HG03095 (cell line): ENCODE measurements at regions not wholly inside any gene's neighbourhood (a gene's known extent, or its start where the extent isn't known, plus 50 kb on each side); places are given as distances from the start of the nearest gene placed in this dataset.
"Not testable (repeated sequence)": the region's sequence is repeated elsewhere in the genome, so short reads cannot be mapped to it uniquely, and the experiment has no call there.

Source experiments
- ATAC-seq: cut with Tn5 transposase; IDR thresholded peaks from one replicate; pipeline ENCODE4 v1.9.1; 2021; ENCODE audit warnings: moderate library complexity; ENCODE audit not compliant: unreplicated experiment

DNA sequence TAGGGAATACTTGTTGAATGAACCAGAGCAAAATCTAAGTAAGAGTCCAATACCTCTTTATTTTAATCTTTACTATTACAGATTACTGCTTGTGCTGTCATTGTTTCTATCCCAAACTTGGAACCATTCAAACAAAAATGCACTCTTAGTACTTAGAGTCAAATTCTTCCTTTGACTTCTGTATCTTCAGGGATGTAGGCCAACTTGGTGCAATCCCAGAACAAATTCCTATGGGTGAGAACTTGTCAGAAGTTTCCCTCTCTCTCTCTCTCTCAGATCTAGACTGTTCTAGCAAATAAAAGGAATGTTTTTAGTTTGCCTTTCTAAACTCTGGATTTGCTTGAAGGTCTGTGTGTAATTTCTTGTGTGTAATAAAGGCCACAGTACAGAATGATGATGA lies 329.0 kb upstream of the TMTC4 start:
- ATAC-seq = no peak

DNA sequence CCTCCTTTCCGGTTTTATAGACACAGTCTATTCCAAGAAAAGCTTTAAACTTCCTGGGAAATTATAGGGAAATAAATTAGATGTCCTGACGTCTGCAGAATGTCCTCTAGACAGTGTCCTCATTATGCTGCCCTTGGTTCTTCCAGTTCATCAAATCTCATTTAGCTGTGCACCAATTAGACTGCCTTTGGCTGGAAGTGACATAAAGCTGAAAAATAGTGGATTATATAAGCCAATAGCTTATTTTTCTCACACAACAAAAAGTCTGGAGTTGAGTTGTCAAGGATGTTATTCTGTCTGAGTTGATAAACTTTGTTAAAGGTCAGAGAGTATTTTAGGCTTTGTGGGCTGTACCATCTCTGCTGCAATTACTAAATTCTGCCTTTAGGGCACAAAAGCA lies 314.8 kb upstream of the TMTC4 start:
- ATAC-seq = no peak

DNA sequence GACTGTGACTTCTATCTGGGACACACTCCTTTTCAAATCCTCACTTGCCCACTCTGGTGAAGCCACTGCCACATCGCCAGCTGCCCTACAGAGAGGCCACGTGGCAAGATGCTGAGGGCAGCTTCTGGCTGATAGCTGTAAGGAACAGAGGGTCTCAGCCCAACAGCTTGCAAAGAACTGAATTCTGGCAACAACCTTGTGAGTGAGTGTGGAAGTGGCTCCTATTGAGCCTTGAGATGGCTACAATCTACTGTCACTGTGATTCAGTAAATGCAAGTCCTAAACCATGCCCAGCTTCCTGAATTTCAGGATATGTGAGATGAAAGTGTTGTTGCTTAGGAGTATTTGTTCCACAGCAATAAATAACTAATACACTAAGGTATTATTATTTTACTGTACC lies 314.3 kb upstream of the TMTC4 start:
- ATAC-seq = no peak

DNA sequence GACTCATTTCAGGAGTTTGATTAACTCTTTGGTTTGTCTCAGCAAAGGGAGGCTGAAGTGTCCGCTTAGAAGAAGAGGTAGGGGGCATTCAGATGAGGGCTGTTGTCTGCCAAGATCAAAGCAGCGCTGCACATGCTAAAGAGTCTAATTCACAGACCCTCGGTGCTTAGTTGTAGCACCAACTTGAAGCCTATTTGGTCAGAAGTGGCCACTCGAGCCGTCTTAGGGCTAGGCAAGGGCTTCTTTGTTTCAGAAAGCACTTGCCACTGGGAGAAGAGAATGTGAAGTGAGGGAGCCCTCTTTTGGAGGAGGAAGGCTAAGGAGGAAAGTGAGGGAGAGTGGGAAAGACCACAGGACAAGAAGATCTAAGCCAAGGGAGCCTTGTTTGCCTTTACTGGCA lies 313.4 kb upstream of the TMTC4 start:
- no peak for ATAC-seq

DNA sequence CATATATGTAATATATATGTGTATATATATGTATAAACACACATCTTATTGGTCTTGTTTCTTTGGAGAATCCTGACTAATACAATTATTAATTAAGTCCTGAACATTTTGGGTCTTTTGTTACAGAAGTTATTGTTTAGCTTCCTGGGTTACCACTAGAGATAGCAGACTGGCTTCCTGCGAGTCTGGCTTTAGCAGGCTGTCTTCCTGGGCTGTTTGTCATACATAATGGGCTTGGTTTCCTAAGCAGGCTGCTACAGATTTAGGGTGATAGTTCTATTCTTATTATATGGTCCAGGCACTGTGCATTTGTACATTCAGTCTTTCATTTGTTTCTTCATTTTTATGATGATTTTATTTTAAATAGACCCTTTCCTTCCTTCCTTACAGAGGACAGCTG lies 312.0 kb upstream of the TMTC4 start:
- ATAC-seq = no peak

DNA sequence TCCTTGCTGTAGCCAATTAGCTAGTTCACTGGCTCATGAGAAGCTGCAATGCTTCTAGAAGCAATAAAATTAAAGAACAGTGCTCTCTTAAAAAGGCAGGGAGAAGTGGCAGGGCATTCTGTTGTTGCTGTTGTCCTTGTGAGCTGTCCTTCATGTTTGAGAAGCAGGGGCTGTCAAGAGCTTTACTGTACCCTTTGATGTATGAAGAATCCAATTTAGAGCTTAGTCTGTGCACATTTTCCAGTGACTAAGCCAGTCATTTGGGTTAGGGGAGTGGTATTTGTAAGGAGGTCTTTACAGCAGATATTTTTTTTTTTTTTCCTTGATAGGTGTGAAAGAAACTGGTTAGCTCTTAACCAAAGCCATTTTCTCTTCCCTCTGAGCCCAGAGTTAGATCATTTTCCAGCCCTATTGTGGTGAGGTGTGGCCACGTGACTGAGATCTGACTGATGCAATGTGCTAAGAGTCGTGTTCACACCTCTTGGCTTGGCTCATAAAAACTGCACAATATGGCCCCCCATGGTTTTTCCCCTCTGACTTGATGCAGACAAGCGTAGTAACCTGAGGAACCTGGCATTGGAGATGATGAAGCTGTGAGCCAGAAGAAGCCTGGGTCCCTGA lies 309.6 kb upstream of the TMTC4 start:
- ATAC-seq = no peak

DNA sequence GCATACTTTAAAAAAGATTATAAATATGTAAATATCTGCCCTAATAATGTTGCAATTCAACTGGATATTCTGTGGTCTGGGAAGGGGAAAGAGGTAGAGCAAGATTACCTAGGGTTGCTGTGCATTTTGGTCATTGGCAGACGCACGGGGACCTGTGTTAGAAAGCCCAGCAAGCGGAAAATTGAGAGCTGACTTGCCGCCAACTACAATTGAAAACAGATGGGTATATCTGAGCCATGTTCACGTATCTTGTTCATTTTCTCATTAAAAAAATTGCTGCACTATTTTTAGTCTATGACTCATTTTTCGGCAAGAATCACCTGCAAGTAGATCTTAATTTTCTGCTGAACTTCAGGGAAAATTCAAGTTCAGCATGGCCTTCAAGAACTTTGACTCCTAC lies 308.5 kb upstream of the TMTC4 start:
- no peak for ATAC-seq

DNA sequence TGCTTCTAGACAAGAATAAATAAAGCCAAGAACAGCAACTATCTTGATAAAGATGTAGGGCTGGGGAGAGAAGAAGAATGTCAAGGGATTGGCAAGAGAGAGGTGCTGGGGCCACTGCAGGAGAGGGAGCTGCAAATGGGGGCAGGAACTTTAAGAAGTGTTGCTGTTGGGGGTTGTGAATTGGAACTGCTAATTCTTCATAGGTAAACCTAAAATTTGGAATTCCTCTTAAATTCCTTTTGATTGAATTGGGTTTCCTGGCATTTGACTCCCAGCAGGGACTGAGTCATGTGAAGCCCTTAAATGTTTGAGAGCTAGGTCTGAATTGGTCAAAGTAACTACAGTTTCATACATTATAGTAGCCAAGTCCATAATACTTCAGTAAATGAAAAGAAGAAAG lies 305.6 kb upstream of the TMTC4 start:
- ATAC-seq = no peak

DNA sequence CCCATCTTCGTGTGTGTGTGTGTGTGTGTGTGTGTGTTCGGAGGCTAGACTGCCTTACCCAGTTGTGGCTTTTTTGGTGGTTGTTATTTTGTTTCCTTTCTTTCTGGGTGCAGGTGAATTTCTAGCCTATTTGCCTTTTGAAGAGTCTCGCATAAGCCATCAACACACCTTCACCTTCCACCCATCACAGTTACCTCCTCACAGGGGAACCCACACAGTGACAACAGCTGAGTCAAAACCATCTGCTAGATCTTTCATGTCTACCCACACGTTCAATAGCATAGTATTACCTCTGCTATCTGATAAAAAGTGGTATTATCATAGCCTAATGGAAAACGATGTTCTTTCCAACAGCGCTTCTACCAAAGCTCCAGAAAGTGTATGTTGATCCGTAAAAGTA lies 303.2 kb upstream of the TMTC4 start:
- ATAC-seq = no peak

DNA sequence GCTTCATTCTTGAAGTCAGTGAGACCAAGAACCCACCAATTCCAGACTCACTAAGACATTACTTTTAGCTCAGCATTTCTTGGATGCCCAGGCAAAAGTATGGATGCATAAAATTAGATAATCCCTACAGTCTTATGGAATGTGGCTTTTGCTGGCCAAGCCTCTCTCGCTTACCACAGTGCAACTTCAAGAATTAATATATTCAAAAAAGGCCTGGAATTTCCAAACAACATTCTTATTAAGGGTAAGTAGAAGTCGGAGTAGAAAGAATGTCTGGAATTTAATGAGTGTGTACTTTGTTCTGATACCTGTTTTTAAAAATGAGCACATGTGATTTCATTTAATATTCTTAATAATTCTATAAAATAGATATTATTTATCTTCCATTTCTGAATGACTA lies 302.4 kb upstream of the TMTC4 start:
- ATAC-seq = no peak

DNA sequence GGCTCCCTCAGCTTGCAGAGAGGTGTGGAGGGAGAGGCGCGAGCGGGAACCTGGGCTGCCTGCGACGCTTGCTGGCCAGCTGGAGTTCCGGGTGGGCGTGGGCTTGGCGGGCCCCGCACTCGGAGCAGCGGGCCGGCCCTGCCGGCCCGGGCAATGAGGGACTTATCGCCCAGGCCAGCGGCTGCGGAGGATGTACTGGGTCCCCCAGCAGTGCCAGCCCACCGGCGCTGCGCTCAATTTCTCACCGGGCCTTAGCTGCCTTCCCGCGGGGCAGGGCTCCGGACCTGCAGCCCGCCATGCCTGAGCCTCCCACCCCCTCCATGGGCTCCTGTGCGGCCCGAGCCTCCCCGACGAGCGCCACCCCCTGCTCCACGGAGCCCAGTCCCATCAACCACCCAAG lies 301.1 kb upstream of the TMTC4 start:
- not testable (repeated sequence) for ATAC-seq

DNA sequence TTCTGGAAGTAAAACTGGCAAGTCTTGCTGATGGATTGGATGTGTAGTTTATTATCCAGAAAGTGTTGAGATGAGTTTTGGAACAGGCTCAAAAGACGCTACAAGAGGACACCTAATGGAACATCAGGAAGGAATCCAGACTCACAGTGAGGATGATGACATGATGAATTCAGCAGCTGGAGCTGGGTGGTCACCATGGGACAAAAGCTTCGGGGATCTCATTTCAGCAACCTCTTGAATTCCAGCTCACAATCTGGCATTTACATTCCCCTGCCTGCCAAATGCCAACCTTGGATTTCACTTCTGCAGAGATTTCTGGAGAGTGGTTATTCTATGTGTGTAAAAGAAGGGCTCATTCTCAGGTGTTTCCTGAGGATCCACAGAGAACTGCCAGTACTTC lies 288.0 kb upstream of the TMTC4 start:
- no peak for ATAC-seq

DNA sequence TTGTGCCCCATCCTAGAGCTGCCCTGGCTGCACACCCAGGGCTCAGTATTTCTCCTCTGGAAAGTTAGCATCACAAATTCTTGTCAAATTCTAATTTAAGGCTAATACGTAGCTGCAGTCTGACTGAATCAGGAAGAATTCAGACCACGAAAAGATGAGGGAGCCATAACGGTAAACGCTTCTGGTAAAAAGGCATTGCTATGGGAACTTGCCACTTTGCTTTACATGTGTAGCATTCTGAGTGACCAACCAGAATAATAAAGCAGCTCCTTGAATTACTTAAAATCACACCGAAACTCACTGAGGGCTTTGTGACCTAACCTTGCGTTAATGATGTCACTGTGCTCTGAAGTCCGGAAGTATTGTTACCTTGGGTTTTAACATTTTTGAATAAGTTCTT lies 286.6 kb upstream of the TMTC4 start:
- ATAC-seq = no peak

DNA sequence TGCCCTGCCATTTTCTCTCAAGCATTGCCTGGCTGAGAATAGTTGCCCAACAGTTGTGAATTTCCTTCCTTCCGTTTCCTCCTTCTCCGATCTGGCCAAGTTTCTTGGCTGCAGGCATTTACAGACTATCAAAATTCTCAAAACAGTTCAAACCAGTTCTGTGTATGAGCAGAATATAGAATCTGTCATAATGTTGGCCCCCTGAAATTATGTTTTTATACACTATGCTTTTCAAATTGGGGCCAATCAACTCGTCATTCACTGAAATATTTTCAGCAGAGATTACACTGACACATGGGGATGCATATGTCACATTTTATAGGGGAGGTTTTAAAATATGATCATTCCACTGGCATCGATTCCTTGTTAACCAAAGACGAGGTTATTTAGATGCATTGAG lies 284.2 kb upstream of the TMTC4 start:
- no peak for ATAC-seq

DNA sequence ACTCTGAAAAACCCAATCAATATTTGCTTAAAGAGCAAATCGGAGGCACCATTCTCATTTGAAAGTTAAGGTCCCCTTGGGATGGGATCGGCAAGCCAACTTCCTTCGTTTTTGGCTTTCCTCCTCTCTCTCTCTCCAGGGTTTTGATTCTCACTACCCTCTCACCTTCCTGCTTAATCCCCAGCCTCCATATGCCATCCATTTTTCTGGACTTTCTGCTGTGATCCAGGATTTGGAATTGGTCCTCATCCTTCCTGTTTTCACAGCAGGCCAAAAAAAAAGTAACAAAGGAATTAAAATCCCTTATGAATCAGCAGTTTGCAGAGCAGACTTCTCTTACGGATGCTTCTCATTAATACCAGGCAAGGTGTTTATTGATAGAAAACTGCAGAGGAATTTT lies 283.1 kb upstream of the TMTC4 start:
- no peak for ATAC-seq

DNA sequence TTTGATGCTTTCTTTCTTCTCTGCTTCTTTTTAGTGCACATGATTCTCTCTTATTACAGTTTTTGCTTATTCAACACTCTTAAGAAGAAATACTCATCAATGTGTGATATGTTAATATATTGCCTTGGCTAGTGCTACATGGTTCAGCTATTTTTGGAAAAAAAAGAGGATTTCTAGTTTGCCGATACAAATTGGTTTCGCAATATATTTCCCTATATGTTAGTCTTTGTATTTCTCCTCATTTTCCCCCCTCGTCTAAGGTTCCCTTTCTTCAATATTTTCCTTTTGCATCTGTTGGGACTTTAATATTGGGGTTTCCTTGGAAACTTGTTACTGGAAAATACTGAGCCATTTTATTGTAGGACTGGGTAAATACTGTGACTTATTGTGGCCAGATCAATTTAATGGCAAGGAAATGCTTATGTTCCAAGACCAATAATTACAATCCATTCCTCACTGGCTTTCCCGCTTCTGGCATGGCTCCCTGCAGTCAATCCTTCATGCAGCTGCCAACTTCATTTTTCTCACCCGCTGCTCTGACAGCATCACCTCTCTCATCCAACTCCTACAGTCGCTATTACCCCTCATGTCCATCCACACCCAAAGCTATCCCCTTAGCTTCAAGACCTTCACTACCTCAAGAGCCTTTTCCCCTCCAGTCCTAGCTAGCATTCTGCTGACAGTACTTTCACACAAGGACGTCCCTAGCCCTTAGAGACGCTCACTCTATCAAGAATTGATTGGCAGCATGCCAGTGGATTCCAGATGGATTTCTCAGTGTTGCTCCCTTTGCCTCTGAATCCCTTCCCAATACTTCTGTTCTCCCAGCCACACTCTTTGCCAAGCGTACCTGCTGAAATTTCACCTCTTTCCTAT lies 280.1 kb upstream of the TMTC4 start:
- ATAC-seq = no peak

DNA sequence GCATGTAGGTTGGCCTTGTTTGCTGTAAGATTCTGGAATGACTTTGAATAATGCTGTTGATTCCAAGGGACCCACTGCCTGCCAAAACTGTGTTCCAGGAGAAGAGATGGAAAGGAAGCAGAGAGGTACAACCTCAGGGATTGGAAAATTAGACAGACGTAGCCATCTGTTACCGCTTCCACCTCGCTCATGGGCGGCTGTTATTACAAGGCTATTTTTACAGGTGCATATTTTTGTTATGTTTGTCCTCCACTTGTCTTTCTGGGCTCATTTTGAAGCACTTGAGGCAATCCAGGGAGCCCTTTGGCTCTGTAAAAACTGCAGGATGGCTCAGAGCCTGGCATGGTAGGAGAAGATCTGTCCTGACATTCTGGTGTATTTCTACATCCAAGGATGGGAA lies 276.4 kb upstream of the TMTC4 start:
- ATAC-seq = no peak

DNA sequence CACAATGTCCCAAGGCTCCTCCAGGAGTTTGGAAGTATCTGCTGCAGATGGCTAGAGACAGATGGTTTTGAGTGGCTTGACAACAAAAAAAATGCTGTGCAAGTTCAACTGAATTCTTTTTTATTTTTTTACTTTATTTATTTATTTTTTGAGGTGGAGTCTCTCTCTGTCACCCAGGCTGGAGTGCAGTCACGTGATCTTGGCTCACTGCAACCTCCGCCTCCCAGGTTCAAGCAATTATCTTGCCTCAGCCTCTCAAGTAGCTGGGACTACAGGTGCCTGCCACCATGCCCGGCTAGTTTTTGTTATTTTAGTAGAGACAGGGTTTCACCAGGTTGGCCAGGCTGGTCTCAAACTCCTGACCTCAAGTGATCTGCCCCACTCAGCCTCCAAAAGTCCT lies 274.3 kb upstream of the TMTC4 start:
- not testable (repeated sequence) for ATAC-seq

DNA sequence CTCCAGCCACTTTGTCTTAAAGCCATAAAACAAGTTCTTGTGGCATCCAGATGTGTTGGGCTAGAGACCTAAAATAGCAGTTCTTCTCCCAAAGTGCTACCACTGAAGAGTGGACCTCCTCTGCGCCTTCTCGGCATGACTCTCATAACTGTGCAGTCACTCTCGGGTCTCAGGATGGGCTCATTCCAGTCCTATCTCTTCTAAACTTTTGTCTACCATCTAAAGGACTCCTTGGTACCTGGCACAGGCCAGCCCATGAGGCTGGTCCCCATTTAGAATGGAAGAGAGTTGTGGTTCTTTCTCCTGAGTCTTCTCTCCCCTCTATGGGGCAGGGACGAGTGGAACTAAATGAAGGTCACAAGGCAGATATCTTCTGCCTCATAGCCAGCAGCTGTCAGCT lies 272.0 kb upstream of the TMTC4 start:
- ATAC-seq = no peak

DNA sequence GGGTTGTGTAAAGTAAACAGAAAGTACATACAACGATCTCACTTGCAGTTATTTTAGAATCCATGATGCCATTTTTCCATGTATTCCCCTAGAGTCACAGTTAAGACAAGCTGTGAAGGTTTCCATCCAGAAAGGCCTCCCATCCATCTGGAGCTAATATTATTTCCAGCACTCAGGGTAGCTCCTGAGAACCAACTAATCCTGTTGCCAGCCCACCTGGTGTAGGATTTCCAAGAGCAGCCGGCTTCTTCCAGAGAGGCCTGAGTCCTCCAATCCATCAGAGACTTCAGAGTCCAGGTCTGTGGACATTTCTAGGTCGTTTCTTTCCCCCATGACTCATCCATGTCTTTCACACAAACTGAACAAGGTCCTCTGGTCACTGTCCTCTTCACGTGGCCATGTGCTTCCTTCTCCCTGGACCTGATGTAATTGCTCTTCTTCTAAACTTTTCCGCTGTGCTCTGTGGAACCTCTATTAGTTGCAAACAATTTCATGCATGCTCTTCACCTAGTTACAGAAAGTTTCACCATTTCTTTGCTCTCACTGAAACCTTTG lies 270.3 kb upstream of the TMTC4 start:
- no peak for ATAC-seq

DNA sequence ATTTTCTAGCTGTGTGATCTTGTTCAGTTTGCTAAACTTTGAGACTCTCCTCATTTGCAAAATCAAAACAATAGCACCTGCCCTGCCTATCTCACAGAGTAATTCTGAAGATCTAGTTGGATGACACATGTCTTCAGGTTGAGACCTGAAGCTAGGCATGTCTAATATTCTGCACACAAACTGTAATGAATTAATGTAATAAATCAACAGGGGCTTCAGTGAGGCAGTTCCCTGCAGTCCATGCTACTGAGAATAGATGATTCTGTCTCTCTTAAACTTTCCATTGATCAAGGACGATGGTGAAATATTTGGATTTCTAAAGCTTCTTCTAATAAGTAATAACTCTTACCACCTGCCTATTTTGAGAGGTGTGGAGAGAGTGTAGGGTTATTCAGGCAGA lies 268.1 kb upstream of the TMTC4 start:
- ATAC-seq = no peak
